Brain microvascular endothelial cell (primary cell): ENCODE measurements at regions not wholly inside any gene's neighbourhood (a gene's known extent, or its start where the extent isn't known, plus 50 kb on each side); places are given as distances from the start of the nearest gene placed in this dataset.
"Not testable (repeated sequence)": the region's sequence is repeated elsewhere in the genome, so short reads cannot be mapped to it uniquely, and the experiment has no call there.

Experiments
- DNase-seq: peaks from one replicate; pipeline ENCODE4 v3.0.0-alpha.2; 2020
- H3K27ac ChIP-seq: fragments of 250-450 bp; sonication (Bioruptor Pico); 2 replicates; pipeline ENCODE4 v1.5.1; 2020; ENCODE audit warnings: mild to moderate bottlenecking, moderate library complexity
- H3K27me3 ChIP-seq: fragments of 250-450 bp; sonication (Bioruptor Pico); replicated peaks from 2 replicates; pipeline ENCODE4 v1.5.1; 2020; ENCODE audit warnings: mild to moderate bottlenecking
- H3K36me3 ChIP-seq: fragments of 250-450 bp; sonication (Bioruptor Pico); replicated peaks from 2 replicates; pipeline ENCODE4 v1.5.1; 2020; ENCODE audit warnings: mild to moderate bottlenecking
- H3K4me3 ChIP-seq: 2 replicates; pipeline ENCODE4 v1.5.1; 2011; ENCODE audit warnings: low read depth, mild to moderate bottlenecking, control low read depth, low read length, moderate library complexity
- in situ Hi-C: cut with HindIII; loops from 2 replicates; pipeline ENCODE4 v1.10.0; 2017; ENCODE audit warnings: low sequenced_read_pairs, low pct_ligation_motif_present
- TF ChIP-seq, protein P1 (sequence below): IDR thresholded peaks from 2 replicates; pipeline ENCODE4 v1.5.1; 2011; ENCODE audit warnings: low read depth, mild to moderate bottlenecking, moderate library complexity, low read length, control low read depth, inconsistent platforms; ENCODE audit errors: missing control alignments

DNA sequence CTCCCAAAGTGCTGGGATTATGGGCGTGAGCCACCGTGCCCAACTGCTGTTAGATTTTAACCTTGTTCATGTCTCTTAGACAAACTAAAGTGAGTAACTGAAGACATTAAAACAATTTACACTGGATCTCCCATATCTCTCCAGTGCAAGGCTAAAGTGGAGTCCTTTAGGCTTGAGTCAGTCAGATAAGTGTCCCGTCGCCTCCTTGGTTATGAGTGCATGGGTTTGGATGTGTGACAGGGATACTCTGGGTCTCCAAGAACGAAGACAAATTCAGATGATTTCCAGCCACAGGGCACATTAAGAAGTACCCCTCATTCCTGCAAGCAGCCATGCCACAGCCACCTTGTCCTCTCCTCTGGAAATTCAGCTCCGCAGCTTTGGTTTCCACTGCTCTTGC is 66.1 kb upstream of the PDZD8 start:
- no peak for DNase-seq
- TF ChIP-seq, protein P1, sequence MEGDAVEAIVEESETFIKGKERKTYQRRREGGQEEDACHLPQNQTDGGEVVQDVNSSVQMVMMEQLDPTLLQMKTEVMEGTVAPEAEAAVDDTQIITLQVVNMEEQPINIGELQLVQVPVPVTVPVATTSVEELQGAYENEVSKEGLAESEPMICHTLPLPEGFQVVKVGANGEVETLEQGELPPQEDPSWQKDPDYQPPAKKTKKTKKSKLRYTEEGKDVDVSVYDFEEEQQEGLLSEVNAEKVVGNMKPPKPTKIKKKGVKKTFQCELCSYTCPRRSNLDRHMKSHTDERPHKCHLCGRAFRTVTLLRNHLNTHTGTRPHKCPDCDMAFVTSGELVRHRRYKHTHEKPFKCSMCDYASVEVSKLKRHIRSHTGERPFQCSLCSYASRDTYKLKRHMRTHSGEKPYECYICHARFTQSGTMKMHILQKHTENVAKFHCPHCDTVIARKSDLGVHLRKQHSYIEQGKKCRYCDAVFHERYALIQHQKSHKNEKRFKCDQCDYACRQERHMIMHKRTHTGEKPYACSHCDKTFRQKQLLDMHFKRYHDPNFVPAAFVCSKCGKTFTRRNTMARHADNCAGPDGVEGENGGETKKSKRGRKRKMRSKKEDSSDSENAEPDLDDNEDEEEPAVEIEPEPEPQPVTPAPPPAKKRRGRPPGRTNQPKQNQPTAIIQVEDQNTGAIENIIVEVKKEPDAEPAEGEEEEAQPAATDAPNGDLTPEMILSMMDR, result no peak
- in situ Hi-C loops, result no loop called here
- H3K4me3 ChIP-seq, result no peak overlapping the region
- H3K27ac ChIP-seq, result no peak overlapping the region
- H3K36me3 ChIP-seq, result no peaks in the 10 kb centered on the region
- no peaks in the 10 kb centered on the region for H3K27me3 ChIP-seq

DNA sequence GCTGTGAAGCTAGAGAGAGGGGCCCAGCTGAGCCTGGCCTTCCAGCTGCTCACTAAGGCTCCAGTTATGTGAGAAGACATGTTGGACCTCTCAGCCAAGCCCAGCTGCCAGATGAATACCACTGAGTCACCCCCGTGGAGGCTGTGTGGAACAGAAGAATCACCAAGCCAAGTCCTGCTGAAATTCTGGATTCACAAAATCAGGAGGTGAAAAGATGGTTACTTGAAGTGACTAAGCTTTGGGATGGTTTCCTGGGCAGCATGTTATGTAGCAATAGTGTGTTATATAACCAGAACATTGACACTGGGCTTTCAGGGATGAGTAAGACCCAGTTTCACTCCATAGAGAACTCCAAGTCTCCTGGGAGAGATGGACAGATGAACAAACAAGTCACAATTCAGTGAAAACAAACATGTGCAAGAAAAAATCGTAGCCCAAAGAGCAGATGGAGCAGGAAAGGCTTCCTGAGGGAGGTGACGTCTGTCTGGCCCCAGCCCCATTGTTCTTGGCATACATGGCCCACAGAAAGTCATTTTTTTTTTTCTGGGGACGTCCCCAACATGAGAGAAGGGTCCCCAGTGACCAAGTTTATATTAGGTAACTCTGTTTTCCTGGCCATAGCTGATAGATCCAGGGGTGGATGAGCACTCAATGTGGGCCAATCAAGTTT is 64.1 kb upstream of the PDZD8 start:
- in situ Hi-C loops, result no loop called here
- H3K27me3 ChIP-seq, result no peaks in the 10 kb centered on the region
- H3K36me3 ChIP-seq, result no peaks in the 10 kb centered on the region
- H3K27ac ChIP-seq, result no peak overlapping the region
- TF ChIP-seq, protein P1, result no peak
- no peak overlapping the region for H3K4me3 ChIP-seq
- DNase-seq, result no peak

DNA sequence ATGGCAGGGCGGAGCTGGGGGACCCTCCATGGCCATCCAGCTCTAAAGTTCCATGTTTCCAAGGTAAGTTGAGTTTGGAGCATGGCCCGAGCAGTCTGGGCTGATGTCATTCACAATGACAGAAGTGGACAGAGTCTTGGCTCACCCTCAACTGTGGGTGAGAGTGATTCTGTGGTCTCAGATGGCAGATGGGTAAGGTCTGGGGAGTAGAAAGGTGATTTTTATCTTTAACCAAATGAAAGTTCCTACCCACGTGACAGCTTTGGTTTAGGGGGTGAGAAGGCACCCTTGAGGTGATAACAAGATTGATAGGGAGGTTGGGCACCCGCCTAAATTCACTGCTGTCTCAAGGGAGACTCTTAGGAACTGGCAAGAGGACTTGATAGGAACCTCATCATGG is 57.6 kb upstream of the PDZD8 start:
- no peak overlapping the region for H3K27ac ChIP-seq
- DNase-seq, result no peak
- in situ Hi-C loops, result no loop called here
- no peak overlapping the region for H3K4me3 ChIP-seq
- TF ChIP-seq, protein P1, result no peak
- H3K36me3 ChIP-seq, result no peaks in the 10 kb centered on the region
- H3K27me3 ChIP-seq, result no peaks in the 10 kb centered on the region

DNA sequence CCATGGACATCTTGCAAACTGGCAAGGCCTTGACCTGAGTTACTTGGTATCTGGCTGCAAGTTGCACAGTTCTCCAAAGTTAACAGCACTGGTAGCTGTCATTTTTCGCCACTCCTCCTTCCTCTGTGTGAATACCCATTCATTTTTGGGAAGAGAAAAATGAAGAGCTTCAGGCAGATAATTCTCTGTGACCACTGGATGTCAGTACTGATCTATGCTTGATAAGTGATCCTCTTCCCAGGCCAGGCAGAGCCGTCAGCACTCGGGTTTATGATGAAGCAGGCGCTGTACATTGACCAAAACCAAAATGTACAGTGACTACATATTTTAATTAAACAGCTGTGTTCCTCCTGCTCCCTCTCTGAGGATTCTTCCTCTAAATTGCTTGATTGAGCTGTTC is 55.9 kb upstream of the PDZD8 start:
- DNase-seq, result no peak
- TF ChIP-seq, protein P1, result no peak
- no peaks in the 10 kb centered on the region for H3K36me3 ChIP-seq
- H3K27ac ChIP-seq, result no peak overlapping the region
- no peak overlapping the region for H3K4me3 ChIP-seq
- H3K27me3 ChIP-seq, result no peaks in the 10 kb centered on the region
- in situ Hi-C loops, result no loop called here

DNA sequence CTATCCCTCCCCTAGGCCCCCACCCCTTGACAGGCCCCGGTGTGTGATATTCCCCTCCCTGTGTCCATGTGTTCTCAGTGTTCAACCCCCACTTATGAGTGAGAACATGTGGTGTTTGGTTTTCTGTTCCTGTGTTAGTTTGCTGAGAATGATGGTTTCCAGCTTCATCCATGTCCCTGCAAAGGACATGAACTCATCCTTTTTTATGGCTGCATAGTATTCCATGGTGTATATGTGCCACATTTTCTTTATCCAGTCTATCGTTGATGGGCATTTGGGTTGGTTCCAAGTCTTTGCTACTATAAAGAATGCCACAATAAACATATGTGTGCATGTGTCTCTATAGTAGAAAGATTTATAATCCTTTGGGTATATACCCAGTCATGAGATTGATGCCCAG is 55.3 kb upstream of the PDZD8 start:
- H3K27ac ChIP-seq, H3K36me3 ChIP-seq, H3K4me3 ChIP-seq, in situ Hi-C loops, DNase-seq, H3K27me3 ChIP-seq: not testable (repeated sequence)

DNA sequence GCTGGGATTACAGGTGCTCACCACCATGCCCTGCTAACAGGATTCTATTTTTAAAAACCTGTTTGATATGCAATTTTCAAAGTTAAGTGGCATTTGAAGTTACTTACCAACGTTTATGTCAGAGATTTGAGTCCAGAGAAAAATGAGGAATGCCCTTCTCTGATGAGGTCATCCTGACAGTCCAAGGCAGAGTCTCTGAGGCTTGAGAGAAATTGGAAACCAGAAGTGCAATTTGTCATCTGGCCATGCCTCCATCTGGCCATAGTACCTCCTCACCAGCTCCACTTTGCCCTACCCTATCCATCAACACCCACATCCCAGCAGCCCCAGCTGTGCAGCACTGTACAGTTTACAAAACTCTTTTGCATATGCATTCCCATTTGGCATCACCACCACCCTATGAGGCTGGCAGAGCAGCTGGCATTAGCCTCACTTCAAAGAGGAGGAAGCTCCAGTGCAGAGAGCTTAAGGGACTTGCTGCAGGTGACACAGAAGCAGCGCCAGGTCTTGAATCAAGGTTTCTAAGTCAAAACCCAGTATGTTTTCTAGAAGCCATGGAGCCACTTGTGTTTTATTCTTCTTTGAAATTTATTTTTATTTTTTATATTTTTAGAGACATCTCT is 54.5 kb upstream of the PDZD8 start:
- Histone ChIP-seq H3K27ac (no peak overlapping the region), H3K36me3 (no peaks in the 10 kb centered on the region), H3K27me3 (no peaks in the 10 kb centered on the region), H3K4me3 (no peak overlapping the region)
- in situ Hi-C loops, result no loop called here
- TF ChIP-seq, protein P1, result no peak
- no peak for DNase-seq
